Hematopoietic multipotent progenitor cell treated with erythropoietin and hydrocortisone succinate and interleukin-3 and kit ligand, for 17 days (in vitro differentiated cells): ENCODE measurements at regions not wholly inside any gene's neighbourhood (a gene's known extent, or its start where the extent isn't known, plus 50 kb on each side); places are given as distances from the start of the nearest gene placed in this dataset.
"Not testable (repeated sequence)": the region's sequence is repeated elsewhere in the genome, so short reads cannot be mapped to it uniquely, and the experiment has no call there.

Source experiments
- DNase-seq: peaks from one replicate; pipeline ENCODE4 v3.0.0-alpha.2; 2015; ENCODE audit warnings: low spot score

DNA sequence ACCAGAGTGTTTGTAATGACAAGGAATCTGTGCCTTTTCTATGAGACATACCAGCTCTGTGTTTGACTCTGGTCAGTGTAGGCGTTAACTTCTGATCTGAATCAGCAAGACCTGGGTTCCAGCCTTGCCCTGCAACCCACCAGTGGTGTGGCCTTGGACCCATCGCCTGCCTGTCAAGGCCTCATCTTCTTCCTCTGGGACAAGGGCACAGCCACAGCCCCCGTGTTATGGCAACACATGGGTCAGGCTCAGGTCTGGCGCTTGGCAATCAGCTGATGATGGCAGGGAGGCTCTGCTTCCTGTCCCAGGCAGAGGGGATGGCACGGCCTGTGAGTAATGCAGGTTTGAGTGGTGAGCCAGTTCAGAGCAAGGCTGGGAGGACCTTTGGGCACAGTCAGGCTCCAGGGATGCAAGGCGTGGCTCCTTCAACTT is 69.1 kb upstream of the PLGLB2 start:
- not testable (repeated sequence) for DNase-seq

DNA sequence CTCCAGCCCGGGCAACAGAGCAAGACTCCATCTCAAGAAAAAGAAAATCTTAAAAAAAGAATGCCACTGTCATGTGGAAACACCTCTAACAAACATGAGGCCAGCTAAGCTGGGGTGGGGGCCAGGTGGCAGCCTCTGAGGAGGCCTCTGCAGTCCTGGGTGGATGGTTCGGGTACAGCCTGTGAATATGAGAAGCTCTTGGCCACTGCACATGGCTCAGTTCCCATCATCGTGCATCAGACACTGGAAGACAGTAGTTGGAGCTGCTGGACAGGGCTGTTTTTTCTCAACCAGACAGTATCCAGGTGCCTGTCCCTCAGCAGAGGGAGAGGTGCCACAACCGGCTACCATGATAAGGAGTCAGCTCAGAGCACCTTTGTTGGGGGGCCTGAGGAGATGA is 67.9 kb upstream of the PLGLB2 start:
- not testable (repeated sequence) for DNase-seq

DNA sequence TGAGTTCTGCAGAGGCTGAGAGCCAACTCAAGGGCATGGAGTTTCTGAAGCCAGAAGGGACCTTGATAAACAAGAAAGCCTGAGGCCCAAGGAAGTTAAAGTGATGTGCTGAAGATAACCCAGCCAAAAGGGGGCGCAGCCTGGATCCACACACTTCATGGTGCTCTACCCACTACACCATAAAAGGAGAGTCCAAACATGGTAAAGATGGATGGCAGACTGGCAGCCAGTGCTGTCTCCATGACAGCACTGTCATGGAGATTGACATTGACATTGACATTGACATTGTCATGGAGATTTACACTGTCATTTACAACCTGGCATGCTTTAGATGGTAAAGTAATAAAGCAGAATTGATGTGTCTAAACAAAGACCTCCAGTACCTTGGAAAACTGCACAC is 67.2 kb upstream of the PLGLB2 start:
- peak; percentile 7 for DNase-seq

DNA sequence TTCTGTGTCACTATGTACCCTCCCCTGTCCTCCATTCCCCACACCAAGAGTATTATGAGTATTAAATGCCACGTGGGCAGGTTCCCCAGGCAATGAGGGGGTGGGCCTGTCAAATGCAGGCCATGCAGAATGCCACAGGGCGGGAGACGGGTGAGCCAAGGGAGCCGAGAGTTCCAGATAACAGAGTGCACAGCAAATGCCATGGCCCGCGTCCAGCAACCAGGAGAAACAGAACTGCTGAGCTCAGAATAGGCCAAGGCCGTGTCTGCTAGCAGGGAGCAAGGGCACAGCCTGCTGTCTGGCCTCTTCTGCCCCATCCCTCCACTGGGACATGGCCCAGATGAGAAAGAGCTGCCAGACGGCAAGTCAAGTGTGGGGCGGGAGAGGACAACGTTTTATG is 64.4 kb upstream of the PLGLB2 start:
- peak; percentile 36 for DNase-seq

DNA sequence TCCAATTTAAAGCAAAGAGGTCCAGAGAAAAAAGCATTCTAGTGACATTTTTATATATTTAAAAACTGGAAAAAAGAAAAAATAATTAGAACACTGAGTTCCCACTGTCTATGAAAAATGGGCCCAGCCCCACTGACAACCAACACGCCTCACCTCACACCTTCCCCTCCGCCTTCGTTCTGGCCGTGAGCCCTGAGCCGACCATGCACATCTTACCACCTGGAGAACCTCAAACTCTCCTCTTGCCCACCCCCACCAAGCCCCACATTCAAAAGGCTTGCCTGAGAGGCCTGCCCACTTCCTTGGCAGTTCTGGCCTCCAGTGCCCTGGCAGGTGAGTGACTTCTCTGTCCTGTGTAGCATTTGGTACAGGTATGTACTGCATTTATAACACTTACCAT is 63.9 kb upstream of the PLGLB2 start:
- not testable (repeated sequence) for DNase-seq

DNA sequence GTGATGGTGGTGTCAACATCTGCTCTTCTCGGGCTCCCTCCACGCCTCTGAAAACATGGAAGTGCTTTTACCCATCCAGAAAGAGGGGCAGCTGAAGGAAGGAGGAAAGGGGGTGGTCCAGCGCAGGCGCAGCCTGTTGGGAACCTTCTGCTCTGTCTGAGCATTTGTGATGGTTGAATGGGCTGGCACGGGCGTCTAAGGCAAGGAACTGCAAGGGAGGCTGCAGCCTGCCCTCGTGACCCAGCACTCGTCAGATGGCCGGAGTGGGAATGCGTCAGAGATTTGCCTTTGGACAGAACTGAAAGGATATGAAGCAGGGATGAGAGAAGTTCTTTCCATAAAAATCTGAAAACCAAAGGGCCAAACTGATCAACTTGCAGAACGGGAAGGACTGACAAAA is 62.3 kb upstream of the PLGLB2 start:
- not testable (repeated sequence) for DNase-seq

DNA sequence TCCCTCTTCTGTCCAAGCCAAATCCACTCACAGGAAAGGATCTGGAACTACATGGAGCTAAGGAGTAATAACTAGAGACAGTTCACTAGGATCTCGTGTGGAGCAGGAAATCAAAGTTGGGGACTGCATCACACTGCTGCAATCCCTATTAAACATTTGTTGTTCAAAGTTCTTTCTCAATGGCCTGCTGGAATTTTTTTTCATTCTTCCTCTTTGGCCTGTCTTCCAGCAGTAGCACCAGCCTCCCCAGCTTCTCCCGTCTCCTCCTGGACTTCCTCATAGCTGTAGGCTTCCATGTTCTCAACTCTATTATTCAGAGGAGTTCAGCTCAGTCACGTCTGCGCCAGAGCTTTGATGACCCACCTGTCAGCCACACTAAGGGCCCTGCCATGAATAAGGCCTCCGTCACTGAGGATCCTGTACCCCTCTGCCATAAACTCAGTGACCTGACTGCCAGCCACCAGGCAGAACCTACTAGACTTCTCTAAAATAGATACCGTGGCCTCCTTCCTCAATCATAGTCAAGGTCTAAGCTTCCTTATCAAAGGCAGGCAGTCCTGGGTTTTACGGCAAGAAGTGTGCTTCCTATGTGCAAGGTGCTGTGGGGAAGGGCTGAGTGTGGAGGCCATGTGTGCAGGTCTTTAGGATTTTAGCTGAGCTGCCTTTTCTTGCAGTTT is 60.9 kb upstream of the PLGLB2 start:
- not testable (repeated sequence) for DNase-seq

DNA sequence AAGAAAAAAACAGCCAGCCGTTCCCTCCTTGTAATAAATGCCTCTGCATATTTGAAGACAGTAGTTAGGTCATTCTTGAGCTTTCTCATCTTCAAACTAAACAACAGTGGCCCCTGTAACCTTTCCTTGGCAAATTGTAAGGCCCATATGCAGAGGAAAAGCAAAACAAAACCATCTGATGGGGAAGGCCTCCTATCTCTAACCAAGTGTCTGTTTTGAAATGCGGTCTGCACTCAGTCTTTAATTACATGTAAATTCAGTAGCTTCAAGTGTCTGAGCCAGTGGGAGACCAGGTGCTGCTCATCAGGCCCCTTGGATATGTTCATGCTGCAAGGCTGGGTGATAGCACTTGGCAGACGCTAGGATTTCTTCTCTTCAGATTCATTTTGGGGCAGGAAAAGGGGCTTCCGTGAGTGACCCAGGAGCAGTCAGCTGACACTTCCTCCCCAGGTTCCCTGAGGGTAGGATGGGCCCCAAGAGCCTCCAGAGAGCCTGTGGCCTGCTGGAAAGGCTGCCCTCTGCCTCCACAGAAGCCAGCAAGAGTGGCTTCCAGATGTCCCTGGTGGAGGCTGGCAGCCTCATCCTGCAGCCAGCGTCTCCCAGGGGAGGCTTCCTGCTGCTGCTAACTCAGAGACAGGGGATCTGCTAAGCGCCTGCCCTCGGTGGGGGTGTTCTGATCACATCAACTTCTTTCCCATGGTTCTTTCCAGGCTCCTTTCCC is 60.2 kb upstream of the PLGLB2 start:
- not testable (repeated sequence) for DNase-seq

DNA sequence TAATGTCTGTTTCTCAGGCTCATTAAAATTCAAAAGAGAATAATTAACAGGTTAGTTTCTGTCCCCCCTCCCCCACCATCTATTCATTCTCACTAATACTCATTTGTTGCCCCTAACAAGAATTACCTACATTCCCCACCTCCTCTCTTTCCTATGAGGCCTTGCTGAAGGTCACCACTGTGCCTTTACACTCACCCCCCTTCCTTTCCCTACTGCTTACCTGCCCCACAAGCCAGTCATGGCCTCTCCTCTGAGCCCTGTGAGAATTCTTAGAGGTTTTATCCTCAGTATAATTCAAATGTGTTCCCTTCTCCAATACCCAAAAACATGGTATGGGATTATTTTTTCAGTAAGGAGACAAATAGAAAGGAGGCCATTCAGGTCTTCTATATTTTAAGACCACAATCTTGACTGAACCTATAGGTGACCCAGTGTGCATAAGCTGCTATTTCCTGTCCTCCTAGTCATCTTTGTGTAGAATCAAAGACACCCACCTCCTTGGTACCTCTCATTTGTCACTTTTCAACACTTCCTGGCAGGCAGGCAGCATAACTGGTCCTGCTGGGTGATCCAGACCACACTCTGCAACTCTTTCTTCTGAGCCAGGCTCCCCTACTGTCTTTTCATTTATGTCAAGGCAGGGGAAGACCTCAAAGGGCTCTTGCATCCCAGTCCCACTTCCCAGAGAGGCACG is 55.8 kb upstream of the PLGLB2 start:
- DNase-seq: not testable (repeated sequence)

DNA sequence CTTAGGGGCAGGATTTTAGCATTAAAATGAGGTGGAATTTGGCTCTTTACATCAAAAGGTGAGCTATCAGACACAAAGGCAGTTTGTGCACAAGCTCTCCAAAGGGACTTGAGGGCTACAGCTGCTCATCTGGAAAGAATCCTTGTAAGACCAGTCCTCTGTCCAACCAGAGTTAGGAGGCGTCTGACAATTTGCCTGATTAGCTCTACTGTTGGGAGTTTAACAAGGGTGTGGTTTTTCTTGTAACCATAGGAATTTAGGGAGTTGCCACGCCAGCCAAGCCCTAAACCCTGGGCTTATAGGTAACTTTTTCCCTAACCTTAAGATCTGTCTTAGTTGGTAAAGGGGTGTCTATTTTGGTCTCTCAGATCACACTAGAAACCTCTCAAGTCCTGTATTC is 55.0 kb upstream of the PLGLB2 start:
- not testable (repeated sequence) for DNase-seq

DNA sequence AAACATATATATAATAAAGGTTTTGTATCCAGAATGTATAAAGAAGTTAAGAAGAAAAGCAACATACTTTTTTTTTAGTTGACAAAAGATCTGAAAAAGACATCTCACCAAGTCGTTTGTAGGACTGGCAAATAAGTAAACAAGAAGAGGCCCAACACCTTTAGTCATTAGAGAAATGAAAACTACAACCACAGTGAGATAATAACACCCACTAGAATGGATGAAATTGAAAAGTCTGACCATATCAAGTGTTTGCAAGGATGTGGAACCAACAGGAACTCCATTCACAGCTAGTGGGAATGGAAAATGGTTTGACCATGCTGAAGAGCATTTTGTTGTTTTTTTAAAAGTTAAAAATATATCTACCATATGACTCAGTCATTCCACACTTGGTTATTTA is 54.0 kb upstream of the PLGLB2 start:
- DNase-seq: not testable (repeated sequence)

DNA sequence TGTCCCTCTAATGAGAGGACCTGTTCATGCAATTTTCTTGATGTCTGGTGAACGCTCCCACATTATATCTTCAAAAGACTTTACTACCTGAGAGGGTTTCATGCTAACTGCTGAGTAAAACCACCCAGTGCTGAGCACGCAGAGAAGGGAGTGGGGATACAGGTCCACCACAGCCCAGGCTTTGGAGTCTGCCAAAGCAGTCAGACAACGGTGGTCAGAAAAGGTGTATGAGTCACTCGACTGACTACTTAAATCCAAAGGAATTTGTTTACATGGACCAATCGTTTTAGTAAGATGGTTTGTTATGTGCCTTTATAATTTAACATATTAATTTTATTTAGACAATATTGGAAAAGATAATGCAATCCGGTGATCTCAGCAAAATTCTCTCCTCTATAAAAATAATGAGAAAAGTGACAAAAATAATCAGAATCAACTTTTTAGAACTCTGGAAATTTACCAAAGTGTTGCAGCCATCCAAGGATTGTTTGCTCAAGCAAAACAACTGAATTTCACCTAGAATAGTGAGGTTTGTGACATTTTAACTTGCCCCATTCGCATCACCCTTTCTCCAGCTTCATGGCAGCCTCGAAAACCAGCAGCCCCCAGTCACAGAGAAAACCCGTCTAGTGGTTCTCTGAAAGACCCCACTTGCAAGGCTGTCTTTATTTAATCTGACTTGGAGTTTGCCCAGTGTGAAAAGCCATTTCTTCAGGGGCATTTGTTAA is 52.1 kb upstream of the PLGLB2 start:
- DNase-seq: not testable (repeated sequence)
